Kidney (tissue), 13 donors: ENCODE measurements at regions not wholly inside any gene's neighbourhood (a gene's known extent, or its start where the extent isn't known, plus 50 kb on each side); places are given as distances from the start of the nearest gene placed in this dataset.

ENCODE experiments used
- DNase-seq, 5 donors: peaks; one replicate each; pipeline ENCODE4 v3.0.0-alpha.2; 2013 to 2020
- FAIRE-seq: peaks from 2 replicates; lab custom pipeline; 2012; peaks lifted over from hg19 to GRCh38; lab: Jason Lieb, UNC
- H3K27ac ChIP-seq, 2 donors: one replicate each; pipeline ENCODE4 v1.7.0; 2013; ENCODE audit warnings: low read depth in 2 of 2, low read length in 2 of 2, inconsistent platforms in 1 of 2
- H3K27me3 ChIP-seq: one replicate; pipeline ENCODE4 v1.7.1; 2013; ENCODE audit warnings: low read length, inconsistent platforms; ENCODE audit not compliant: control insufficient read depth, insufficient read depth
- H3K36me3 ChIP-seq, 3 donors: one replicate each; pipeline versions ENCODE4 v1.7.0 to v1.7.1; 2013; ENCODE audit warnings: low read length in 3 of 3, control low read depth in 1 of 3, inconsistent platforms in 1 of 3; ENCODE audit not compliant: insufficient read depth in 3 of 3, control insufficient read depth in 2 of 3
- H3K4me1 ChIP-seq, 3 donors: one replicate each; pipeline versions ENCODE4 v1.7.0 to v1.7.1; 2013; ENCODE audit warnings: low read length in 3 of 3, inconsistent platforms in 1 of 3, low read depth in 1 of 3; ENCODE audit not compliant: control insufficient read depth in 2 of 3, insufficient read depth in 2 of 3
- H3K4me3 ChIP-seq, 3 donors: one replicate each; pipeline versions ENCODE4 v1.7.0 to v1.8.1; 2013; ENCODE audit warnings: low read length in 3 of 3, control low read depth in 1 of 3, inconsistent platforms in 1 of 3
- H3K9ac ChIP-seq, 3 donors: one replicate each; pipeline versions ENCODE4 v1.7.0 to v1.7.1; 2013; ENCODE audit warnings: low read length in 3 of 3, control low read depth in 1 of 3, inconsistent platforms in 1 of 3
- H3K9me3 ChIP-seq, 3 donors: one replicate each; pipeline versions ENCODE4 v1.7.0 to v1.7.1; 2013; ENCODE audit warnings: low read length in 3 of 3, control low read depth in 1 of 3, inconsistent platforms in 1 of 3; ENCODE audit not compliant: control insufficient read depth in 2 of 3, insufficient read depth in 1 of 3
- CTCF ChIP-seq: IDR thresholded peaks from 3 replicates; pipeline ENCODE4 v1.5.1; 2012; ENCODE audit warnings: mild to moderate bottlenecking, moderate library complexity, borderline replicate concordance; ENCODE audit not compliant: insufficient read depth; ENCODE audit errors: extremely low read depth
- intact Hi-C: fragments of 100-400 bp; cut with DNase I; formaldehyde crosslinking; loops from one replicate; pipeline ENCODE4 v1.11.1; 2022
- donor health status: control.
- donor health status: control.
- donor health status: control.
- donor health status: control.
- donor health status: control.
- donor health status: DM: yes; HTN: yes; CAD: no.
- donor health status: Normal renal cell carcinoma (clear cell type).

DNA sequence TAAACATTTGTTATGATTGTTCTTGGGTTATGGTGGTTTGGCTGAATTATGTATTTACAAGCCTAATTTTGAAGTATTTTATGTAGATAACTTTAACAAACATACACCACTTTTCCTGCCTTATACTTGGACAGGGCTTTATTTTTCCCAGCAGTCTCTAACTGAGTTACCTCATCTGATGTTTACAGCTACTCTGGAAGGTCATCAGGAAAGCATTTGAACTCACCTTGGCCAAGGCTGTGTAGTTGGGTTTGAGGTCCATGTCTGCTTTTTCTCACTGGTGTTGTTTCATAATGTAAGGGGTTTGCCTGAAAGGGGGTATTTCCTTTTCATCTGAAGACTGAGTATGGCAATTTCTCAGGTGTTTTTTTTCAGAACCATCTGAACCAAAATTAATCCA is 193.5 kb downstream of the RWDD3 start:
- DNase-seq (no peak), FAIRE-seq (no peak)
- no peak for TF ChIP-seq CTCF
- H3K4me3 ChIP-seq = no peak overlapping the region
- H3K27ac ChIP-seq = no peak overlapping the region
- H3K27me3 ChIP-seq = no peaks in the 10 kb centered on the region
- no peak overlapping the region for H3K9ac ChIP-seq
- H3K9me3 ChIP-seq = no peaks in the 10 kb centered on the region
- H3K36me3 ChIP-seq = no peaks in the 10 kb centered on the region
- no peaks in the 10 kb centered on the region for H3K4me1 ChIP-seq
- intact Hi-C loops = no loop called here

DNA sequence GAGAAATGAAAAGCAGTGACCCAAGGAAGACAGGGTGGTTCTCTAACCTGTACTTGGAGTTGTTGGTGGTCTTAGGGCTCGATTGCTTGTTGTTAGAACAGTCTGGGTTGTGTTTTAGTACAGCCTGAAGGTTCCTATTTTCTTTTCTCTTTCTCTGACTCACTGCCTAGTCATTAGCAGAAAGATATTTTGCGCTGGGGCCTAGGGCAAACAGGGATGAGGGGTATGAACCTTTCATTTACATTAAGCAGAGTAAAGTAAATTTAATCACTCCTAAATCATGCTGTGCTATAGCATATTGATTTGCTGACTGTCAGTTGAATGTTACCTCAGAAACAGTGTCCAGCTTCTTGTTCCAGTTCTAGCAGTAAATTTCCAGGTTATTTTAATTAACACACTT is 197.2 kb downstream of the RWDD3 start:
- intact Hi-C loops = no loop called here
- Histone ChIP-seq H3K9ac (no peak overlapping the region), H3K27ac (no peak overlapping the region), H3K27me3 (no peaks in the 10 kb centered on the region), H3K36me3 (no peaks in the 10 kb centered on the region), H3K4me3 (no peak overlapping the region), H3K4me1 (no peaks in the 10 kb centered on the region), H3K9me3 (no peaks in the 10 kb centered on the region)
- DNase-seq (no peak), FAIRE-seq (no peak)
- no peak for TF ChIP-seq CTCF

DNA sequence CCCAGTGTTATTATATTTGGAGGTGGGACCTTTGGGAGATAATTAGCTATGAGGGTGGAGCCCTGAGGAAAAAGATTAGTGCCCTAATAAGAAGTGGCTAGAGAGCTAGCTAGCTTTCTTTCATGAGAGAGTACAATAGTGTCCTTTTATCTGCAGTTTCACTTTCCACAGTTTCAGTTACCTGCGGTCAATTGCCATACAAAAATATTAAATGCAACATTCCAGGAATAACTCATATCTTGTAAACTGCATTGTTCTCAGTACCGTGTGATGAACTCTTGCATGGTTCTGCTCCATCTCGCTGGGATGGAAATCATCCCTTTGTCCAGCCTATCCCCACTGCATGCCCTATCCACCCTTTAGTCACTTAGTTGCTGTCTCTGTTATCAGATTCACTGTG is 201.6 kb downstream of the RWDD3 start:
- Histone ChIP-seq H3K4me3 (no peak overlapping the region), H3K9ac (no peak overlapping the region), H3K36me3 (no peaks in the 10 kb centered on the region), H3K4me1 (no peaks in the 10 kb centered on the region), H3K27ac (no peak overlapping the region), H3K9me3 (no peaks in the 10 kb centered on the region), H3K27me3 (no peaks in the 10 kb centered on the region)
- intact Hi-C loops = no loop called here
- DNase-seq = no peak
- no peak for FAIRE-seq
- no peak for TF ChIP-seq CTCF

DNA sequence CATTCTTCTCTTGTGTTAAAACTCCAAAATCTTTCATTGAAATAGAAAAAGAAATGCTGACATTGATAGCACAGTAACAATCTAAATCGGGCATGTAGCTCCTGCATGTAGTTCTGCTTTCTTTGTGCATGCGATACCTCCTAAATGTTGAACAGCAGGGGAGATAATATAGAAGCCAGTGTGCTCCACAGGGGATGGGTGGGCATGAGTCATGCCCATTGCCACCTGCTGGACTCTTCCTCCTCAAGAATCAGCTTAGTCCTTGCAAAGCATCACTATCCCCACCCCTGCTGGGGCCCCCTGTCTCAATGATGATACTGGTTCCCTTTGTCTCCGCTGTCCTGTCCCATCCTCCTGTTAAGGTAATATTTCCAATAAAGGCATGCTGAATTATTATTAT is 203.0 kb downstream of the RWDD3 start:
- no peak for DNase-seq
- Histone ChIP-seq H3K9ac (no peak overlapping the region), H3K4me1 (no peaks in the 10 kb centered on the region), H3K27me3 (no peaks in the 10 kb centered on the region), H3K36me3 (no peaks in the 10 kb centered on the region), H3K27ac (no peak overlapping the region), H3K4me3 (no peak overlapping the region), H3K9me3 (no peaks in the 10 kb centered on the region)
- FAIRE-seq = no peak
- no peak for TF ChIP-seq CTCF
- intact Hi-C loops = no loop called here
